ENCODE measurements at regions not wholly inside any gene's neighbourhood (a gene's known extent, or its start where the extent isn't known, plus 50 kb on each side); places are given as distances from the start of the nearest gene placed in this dataset.
A peak's percentile ranks its signal among the peaks of the same experiment; 100 is the strongest.

DNA sequence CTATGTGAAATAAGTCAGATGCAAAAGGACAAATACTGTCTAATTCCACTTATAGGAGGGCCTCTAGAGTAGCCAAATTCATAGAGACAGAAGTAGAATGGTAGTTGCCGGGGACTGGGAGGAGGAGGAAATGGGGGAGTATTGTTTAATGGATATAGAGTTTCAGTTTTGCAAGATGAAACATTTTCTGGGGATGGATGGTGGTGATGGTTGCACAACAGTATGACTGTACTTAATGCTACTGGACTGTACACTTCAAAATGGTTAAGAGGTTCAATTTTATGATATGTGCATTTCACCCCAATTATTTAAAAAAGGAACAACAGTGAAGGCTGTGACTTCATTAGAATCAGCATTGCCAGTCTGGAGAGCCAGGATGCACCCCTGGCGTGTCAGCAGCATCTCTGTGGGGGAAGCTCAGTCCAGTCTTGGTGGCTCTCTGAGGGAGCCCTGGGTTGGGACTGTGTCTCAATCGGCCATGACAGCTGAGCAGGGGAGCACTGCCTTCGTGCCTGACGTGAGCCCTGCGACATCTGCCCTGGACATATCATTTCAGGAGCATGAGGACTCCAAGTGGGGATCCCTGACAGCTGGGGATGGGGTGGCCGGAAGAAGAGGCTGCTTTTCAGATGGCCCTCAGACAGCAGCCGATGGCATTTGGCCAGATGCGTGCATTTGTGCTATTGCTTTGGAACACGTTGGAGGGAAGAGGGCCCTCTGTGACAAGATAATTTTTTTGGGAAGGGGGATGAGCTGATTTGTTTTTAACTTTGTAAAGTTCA is 130.8 kb upstream of the STC2 start:
- Histone ChIP-seq H3K27ac (no peak overlapping the region), H3K36me3 (no peaks in the 10 kb centered on the region), H3K27me3 (no peaks in the 10 kb centered on the region), H3K4me3 (no peak overlapping the region), H3K4me1 (peaks cover 0 to 28% of the 10 kb centered on the region in 2 donors), H3K9me3 (no peaks in the 10 kb centered on the region)
- no peak for DNase-seq (ENCODE audit: low spot score)
- TF ChIP-seq, protein P1, sequence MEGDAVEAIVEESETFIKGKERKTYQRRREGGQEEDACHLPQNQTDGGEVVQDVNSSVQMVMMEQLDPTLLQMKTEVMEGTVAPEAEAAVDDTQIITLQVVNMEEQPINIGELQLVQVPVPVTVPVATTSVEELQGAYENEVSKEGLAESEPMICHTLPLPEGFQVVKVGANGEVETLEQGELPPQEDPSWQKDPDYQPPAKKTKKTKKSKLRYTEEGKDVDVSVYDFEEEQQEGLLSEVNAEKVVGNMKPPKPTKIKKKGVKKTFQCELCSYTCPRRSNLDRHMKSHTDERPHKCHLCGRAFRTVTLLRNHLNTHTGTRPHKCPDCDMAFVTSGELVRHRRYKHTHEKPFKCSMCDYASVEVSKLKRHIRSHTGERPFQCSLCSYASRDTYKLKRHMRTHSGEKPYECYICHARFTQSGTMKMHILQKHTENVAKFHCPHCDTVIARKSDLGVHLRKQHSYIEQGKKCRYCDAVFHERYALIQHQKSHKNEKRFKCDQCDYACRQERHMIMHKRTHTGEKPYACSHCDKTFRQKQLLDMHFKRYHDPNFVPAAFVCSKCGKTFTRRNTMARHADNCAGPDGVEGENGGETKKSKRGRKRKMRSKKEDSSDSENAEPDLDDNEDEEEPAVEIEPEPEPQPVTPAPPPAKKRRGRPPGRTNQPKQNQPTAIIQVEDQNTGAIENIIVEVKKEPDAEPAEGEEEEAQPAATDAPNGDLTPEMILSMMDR (IDR thresholded peaks at IDR 0.05), result no peak

DNA sequence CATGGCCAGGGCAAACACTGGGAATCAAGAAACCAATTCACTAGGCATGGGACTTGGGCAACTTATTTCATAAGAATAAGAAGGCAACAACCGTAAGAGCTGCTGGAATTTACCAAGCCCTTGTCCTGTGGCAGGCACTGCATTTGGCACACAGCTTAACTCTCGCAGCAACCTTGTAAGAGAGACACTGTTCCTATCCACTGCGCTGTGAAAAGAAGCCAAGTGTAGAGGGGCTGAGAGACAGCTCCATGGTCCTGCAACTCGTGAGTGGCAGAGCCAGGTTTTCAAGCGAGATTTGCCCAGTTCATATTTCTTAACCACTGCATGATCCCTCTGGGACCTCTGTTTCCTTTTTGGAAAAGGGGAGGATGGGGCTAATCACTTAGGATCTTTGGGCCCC is 129.3 kb upstream of the STC2 start:
- H3K27me3 ChIP-seq, result no peaks in the 10 kb centered on the region
- H3K4me1 ChIP-seq, result peaks cover 0 to 34% of the 10 kb centered on the region in 2 donors
- TF ChIP-seq, protein P1 (IDR thresholded peaks at IDR 0.05), result no peak
- peak overlapping the region; percentile 80 to 92 for H3K27ac ChIP-seq
- no peak for DNase-seq (ENCODE audit: low spot score)
- no peaks in the 10 kb centered on the region for H3K9me3 ChIP-seq
- no peak overlapping the region for H3K4me3 ChIP-seq
- H3K36me3 ChIP-seq, result no peaks in the 10 kb centered on the region

DNA sequence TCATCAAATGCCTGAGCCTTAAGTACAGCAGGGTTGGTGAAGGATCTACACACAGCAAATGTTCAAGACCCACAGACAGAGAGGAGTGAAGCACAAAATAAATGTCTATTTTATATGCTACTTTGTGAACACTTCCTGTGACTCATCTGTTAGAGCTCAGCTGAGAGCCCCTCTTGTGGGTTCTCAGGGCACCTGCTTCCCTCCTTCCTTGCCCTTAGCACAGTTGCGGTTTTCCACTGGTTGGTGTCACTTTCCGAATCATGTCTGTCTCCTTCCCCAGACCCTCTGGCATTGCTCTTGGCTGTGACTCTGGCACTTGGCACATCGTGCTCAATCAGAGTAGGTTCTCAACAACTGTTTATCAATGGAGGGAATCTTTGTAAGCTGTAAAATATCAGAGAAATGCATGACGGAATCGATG is 128.5 kb upstream of the STC2 start:
- peak overlapping the region; percentile 80 to 92 for H3K27ac ChIP-seq
- H3K4me1 ChIP-seq, result peaks cover 0 to 34% of the 10 kb centered on the region in 2 donors

DNA sequence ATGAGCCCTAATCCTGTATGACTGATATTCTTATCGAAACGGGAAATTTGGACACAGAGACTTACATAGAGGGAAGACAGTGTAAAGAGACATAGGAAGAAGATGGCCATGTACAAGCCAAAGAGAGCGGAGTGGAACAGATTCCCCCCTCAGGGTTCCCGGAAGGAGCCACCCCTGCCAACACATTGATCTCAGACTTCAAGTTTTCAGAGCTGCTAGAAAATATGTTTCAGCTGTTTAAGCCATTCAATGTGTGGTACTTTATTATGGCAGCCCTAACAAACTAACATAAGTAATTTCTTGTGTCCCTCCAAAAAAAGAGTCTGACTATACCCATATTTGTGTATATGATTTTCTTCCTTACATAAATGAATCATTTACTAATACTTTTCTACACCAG is 128.0 kb upstream of the STC2 start:
- TF ChIP-seq, protein P1 (IDR thresholded peaks at IDR 0.05), result no peak

More for the DNA sequence above, 128.5 kb upstream of the STC2 start:
- no peak for DNase-seq (ENCODE audit: low spot score)
- Histone ChIP-seq H3K9me3 (no peaks in the 10 kb centered on the region), H3K27me3 (no peaks in the 10 kb centered on the region), H3K4me3 (no peak overlapping the region), H3K36me3 (no peaks in the 10 kb centered on the region)
- TF ChIP-seq, protein P1 (IDR thresholded peaks at IDR 0.05), result no peak

DNA sequence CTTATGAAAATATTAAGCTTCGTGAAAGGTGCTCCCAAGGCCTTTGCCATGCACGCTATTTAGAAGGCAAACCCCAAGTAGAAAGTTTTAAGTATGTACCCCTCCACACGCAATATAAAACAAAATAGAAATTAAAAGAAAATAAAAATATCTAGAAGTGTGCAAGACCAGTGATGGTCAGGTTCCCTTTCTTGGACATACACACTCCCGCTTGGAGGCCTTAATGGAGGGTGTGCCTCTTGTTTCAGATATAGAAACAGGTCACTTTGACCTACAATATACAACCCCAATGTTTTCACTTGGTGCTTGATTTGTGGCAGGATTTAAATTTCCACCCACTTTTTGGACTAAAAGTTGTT is 127.4 kb upstream of the STC2 start:
- H3K36me3 ChIP-seq, result no peaks in the 10 kb centered on the region
- TF ChIP-seq, protein P1 (IDR thresholded peaks at IDR 0.05), result no peak
- peaks cover 0 to 44% of the 10 kb centered on the region in 2 donors for H3K4me1 ChIP-seq
- no peaks in the 10 kb centered on the region for H3K27me3 ChIP-seq
- DNase-seq (ENCODE audit: low spot score), result no peak
- H3K27ac ChIP-seq, result peak overlapping the region; percentile 80 to 92
- no peak overlapping the region for H3K4me3 ChIP-seq
- H3K9me3 ChIP-seq, result no peaks in the 10 kb centered on the region

More for the DNA sequence above, 128.0 kb upstream of the STC2 start:
- H3K27ac ChIP-seq, result peak overlapping the region; percentile 80 to 92
- H3K4me1 ChIP-seq, result peaks cover 0 to 40% of the 10 kb centered on the region in 2 donors
- H3K27me3 ChIP-seq, result no peaks in the 10 kb centered on the region
- no peaks in the 10 kb centered on the region for H3K36me3 ChIP-seq
- no peak for DNase-seq (ENCODE audit: low spot score)
- no peak overlapping the region for H3K4me3 ChIP-seq
- no peaks in the 10 kb centered on the region for H3K9me3 ChIP-seq
